ENCODE measurements at regions not wholly inside any gene's neighbourhood (a gene's known extent, or its start where the extent isn't known, plus 50 kb on each side); places are given as distances from the start of the nearest gene placed in this dataset.

DNA sequence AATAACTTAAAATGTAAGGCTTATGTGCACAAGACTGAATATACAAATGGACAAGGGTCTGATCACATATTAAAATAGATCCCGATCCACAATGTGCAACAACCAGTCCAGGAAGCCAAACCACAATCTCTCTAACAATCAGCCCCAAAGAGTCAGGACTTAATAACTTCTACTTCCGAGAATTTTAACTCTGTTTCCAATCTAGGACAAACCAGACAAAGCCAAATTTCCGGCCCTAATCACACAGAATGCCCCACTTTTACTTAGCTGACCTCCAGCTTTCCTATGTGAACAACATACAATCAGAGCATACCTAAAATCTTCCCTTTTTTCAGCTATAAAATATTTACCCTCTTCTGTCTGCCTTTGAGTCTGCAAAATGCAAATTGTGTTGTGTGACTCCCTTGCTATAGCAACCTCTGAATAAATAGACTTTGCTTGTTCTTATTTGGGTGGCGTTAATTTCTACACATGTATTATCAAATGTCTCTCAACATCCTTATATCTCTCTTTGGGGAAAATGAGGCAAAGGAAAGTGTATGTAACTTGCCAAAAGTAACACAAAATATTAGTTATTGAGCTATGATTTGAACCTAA is 381.9 kb upstream of the MC4R start:
- TF ChIP-seq, protein P1, sequence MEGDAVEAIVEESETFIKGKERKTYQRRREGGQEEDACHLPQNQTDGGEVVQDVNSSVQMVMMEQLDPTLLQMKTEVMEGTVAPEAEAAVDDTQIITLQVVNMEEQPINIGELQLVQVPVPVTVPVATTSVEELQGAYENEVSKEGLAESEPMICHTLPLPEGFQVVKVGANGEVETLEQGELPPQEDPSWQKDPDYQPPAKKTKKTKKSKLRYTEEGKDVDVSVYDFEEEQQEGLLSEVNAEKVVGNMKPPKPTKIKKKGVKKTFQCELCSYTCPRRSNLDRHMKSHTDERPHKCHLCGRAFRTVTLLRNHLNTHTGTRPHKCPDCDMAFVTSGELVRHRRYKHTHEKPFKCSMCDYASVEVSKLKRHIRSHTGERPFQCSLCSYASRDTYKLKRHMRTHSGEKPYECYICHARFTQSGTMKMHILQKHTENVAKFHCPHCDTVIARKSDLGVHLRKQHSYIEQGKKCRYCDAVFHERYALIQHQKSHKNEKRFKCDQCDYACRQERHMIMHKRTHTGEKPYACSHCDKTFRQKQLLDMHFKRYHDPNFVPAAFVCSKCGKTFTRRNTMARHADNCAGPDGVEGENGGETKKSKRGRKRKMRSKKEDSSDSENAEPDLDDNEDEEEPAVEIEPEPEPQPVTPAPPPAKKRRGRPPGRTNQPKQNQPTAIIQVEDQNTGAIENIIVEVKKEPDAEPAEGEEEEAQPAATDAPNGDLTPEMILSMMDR (IDR thresholded peaks at IDR 0.05), result no peak
- TF ChIP-seq POLR2A (IDR thresholded peaks at IDR 0.05), result no peak

Measured in Peyer's patch (tissue), 4 donors.